Adipocyte (in vitro differentiated cells): ENCODE measurements at regions not wholly inside any gene's neighbourhood (a gene's known extent, or its start where the extent isn't known, plus 50 kb on each side); places are given as distances from the start of the nearest gene placed in this dataset.

Experiments used
- DNase-seq: peaks from one replicate; pipeline ENCODE4 v3.0.0-alpha.2; 2015; ENCODE audit warnings: low read depth
- H3K27me3 ChIP-seq: replicated peaks from 2 replicates; pipeline ENCODE4 v1.7.0; 2013; ENCODE audit warnings: mild to moderate bottlenecking, low read length, moderate library complexity; ENCODE audit not compliant: control insufficient read depth, insufficient read depth
- H3K36me3 ChIP-seq: 2 replicates; pipeline ENCODE4 v1.7.0; 2013; ENCODE audit warnings: low read length, mild to moderate bottlenecking, moderate library complexity; ENCODE audit not compliant: control insufficient read depth, insufficient read depth, severe bottlenecking
- H3K4me1 ChIP-seq: 2 replicates; pipeline ENCODE4 v1.7.0; 2013; ENCODE audit warnings: mild to moderate bottlenecking, low read length, moderate library complexity; ENCODE audit not compliant: control insufficient read depth, insufficient read depth
- H3K4me3 ChIP-seq: 2 replicates; pipeline ENCODE4 v1.7.0; 2013; ENCODE audit warnings: mild to moderate bottlenecking, low read length, moderate library complexity
- H3K9ac ChIP-seq: 2 replicates; pipeline ENCODE4 v1.7.0; 2013; ENCODE audit warnings: mild to moderate bottlenecking, low read length, moderate library complexity
- H3K9me3 ChIP-seq: 2 replicates; pipeline ENCODE4 v1.7.0; 2013; ENCODE audit warnings: mild to moderate bottlenecking, low read length, moderate library complexity; ENCODE audit not compliant: control insufficient read depth

DNA sequence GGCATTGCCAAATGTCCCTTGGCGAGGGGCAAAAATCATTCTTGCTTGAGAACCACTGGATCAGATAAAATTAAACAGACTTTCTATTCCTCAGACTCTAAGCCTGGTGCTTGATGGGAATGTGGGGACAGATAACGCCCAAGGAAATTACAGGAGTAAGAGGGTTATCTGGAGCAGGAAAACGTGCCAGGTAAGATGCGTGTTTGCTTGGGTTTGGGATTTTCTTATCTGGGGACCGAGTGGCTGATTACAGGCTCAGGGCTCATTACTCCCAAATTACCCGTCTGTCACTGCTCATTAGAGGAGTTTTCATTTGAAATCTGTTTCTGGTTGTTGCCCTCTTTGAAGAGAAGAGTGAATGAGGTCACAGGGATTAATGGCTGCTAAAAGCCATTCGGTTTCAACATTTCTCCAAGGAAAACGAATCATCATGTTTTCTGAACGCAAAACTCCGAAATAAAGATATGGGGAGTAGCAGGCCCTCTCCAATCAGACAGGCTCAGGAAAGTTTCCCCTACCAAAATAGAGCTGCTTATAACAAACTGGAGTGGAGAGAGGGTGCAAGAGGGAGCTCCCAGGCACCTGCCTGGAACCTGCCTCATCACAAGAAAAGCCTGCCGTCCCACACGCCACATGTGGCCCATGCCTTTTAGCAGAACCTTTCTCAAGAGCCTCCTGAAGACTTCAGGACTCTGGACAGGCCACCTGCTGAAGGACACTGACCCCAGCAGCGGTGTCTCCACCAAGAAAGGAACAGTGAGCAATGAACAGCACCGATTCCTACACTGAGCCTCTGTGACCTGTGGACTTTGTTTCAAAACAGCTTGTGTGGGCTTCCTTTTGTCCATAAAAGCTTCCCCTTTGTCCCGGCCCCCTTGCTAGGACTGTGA lies 136.4 kb downstream of the ICE1 start:
- no peak for DNase-seq
- H3K4me1 ChIP-seq, result no peaks in the 10 kb centered on the region
- H3K27me3 ChIP-seq, result peaks cover 3% of the 10 kb centered on the region
- H3K4me3 ChIP-seq, result no peak overlapping the region
- no peaks in the 10 kb centered on the region for H3K36me3 ChIP-seq
- no peaks in the 10 kb centered on the region for H3K9me3 ChIP-seq
- no peak overlapping the region for H3K9ac ChIP-seq

DNA sequence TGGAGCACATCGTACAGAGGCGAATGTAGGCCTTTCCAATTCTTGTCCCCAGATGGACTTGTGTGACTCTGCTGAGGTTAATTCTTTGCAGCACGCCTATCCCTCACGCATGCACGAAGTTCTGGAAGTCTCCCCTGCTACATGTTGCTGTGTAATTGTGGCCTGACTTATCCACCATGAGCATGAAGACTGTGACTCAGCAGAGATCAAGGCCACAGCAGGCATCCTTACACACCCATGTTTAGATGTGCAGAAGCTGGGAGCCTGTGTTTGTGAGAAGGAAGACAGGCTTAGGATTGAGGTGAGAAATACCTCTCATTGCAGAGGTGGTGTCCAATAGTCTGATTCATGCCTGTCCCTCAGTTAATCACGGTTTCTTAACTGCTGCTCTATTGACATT lies 135.6 kb downstream of the ICE1 start:
- no peak overlapping the region for H3K9ac ChIP-seq
- no peaks in the 10 kb centered on the region for H3K27me3 ChIP-seq
- DNase-seq, result no peak
- H3K4me3 ChIP-seq, result no peak overlapping the region
- no peaks in the 10 kb centered on the region for H3K36me3 ChIP-seq
- no peaks in the 10 kb centered on the region for H3K9me3 ChIP-seq
- H3K4me1 ChIP-seq, result no peaks in the 10 kb centered on the region

DNA sequence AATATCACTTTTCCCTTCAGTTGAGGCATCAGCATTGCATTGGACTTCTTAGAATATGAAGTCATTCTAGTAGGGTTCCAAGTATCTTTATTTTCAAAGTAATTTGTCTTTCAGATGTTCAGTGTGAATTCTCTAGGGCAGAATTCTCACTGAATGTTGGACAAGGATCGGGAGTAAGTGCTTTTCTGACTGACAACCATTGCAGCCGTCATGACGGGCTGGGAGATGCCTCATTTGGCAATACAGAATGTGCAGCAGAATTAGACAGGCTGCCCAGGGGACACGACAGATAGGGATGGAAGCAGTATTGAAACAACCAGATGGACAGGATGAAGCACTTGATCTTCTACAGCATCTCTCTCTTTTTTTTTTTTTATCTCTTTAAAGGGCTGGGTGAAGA lies 129.0 kb downstream of the ICE1 start:
- no peaks in the 10 kb centered on the region for H3K36me3 ChIP-seq
- no peaks in the 10 kb centered on the region for H3K27me3 ChIP-seq
- H3K4me3 ChIP-seq, result no peak overlapping the region
- H3K4me1 ChIP-seq, result no peaks in the 10 kb centered on the region
- no peak for DNase-seq
- H3K9ac ChIP-seq, result no peak overlapping the region
- peaks cover 10% of the 10 kb centered on the region for H3K9me3 ChIP-seq

DNA sequence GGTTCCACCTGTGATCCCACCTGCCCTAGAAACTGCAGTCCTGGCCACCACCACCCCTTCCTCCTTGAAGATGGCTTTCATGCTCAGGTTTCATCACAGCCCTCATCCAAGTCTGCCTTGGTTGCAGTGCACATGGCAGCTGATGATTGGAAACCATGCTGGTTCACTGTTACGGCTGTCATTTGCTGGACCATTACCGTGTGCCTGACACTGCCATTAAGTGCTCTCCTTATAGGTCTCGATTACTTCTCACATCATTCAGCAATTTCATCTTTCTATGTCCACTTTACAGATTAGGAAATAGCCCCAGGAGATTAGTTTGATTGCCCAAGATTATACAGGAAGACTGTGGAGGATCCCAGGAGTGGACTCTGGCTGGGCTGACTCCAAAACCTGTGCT lies 123.9 kb downstream of the ICE1 start:
- Histone ChIP-seq H3K4me3 (no peak overlapping the region), H3K9me3 (peaks cover 7% of the 10 kb centered on the region), H3K36me3 (no peaks in the 10 kb centered on the region), H3K27me3 (no peaks in the 10 kb centered on the region), H3K9ac (no peak overlapping the region), H3K4me1 (no peaks in the 10 kb centered on the region)
- no peak for DNase-seq

DNA sequence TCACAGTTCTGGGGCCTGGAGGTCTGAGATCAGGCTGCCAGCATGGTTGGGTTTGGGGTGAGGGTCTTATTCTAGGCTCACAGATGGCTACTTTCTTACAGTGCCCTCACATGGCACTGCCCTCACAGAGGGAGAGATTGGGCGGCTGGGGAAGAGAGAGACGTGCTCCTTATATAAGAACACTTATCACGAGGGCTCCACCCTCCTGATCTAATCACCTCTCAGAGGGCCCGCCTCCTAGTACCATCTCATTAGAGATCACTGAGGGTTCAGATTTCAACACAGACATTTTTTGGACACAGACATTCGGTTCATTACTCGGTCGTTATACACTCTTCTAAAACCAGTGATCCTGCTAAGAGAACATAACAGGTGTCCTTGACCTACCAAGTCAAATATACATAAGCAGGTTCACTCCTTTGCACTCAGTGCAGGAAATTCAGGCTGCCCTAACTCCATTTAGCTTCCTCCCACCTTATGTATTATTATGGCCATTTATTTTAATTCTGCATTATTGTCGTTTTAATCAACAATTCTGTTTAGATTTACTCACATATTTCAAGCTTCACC lies 121.7 kb downstream of the ICE1 start:
- no peak for DNase-seq
- Histone ChIP-seq H3K4me3 (no peak overlapping the region), H3K36me3 (no peaks in the 10 kb centered on the region), H3K9me3 (peaks cover 3% of the 10 kb centered on the region), H3K9ac (no peak overlapping the region), H3K27me3 (no peaks in the 10 kb centered on the region), H3K4me1 (no peaks in the 10 kb centered on the region)

DNA sequence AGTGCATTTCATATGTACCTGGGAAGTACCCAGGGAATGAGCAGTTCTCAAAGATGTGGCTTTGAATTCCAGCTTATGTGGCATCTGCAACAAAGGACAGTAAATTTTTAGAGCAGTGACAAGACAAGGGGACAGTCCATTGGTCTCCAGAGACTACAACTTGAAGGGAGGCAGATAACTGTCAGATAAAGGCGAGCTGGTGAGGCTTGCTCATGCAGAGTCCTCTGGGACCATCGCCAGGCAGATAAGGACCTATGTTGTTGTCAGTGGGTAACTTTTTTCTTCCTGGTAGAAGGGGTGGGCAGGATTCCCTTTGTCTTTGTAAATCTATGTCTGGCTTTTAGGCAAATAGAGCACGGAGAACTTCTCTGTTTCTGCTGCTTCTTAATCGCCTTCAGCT lies 120.2 kb downstream of the ICE1 start:
- H3K9me3 ChIP-seq, result no peaks in the 10 kb centered on the region
- no peaks in the 10 kb centered on the region for H3K27me3 ChIP-seq
- no peak overlapping the region for H3K4me3 ChIP-seq
- no peak overlapping the region for H3K9ac ChIP-seq
- no peak for DNase-seq
- H3K36me3 ChIP-seq, result no peaks in the 10 kb centered on the region
- no peaks in the 10 kb centered on the region for H3K4me1 ChIP-seq

GRCh38 chr5:5540065-5540464 lies 117.6 kb downstream of the ICE1 start:
- Histone ChIP-seq H3K36me3 (no peaks in the 10 kb centered on the region), H3K4me1 (no peaks in the 10 kb centered on the region)

More at GRCh38 chr5:5540065-5540464, 117.6 kb downstream of the ICE1 start:
- H3K9ac ChIP-seq, result no peak overlapping the region
- H3K4me3 ChIP-seq, result no peak overlapping the region
- H3K27me3 ChIP-seq, result peaks cover 4% of the 10 kb centered on the region
- no peak for DNase-seq
- no peaks in the 10 kb centered on the region for H3K9me3 ChIP-seq
